A549 (cell line): ENCODE measurements at regions not wholly inside any gene's neighbourhood (a gene's known extent, or its start where the extent isn't known, plus 50 kb on each side); places are given as distances from the start of the nearest gene placed in this dataset.

Source experiments
- BHLHE40 ChIP-seq: IDR thresholded peaks from 2 replicates; pipeline ENCODE4 v1.6.1; 2012; ENCODE audit warnings: low read depth, low read length, inconsistent platforms
- CHD4 ChIP-seq: fragments of 200-600 bp; sonication (generic); IDR thresholded peaks from 2 replicates; pipeline ENCODE4 v1.6.1; 2016; ENCODE audit warnings: antibody characterized with exemption, mild to moderate bottlenecking, borderline replicate concordance
- CTCF ChIP-seq: fragments of >200 bp; sonication (Bioruptor Twin); formaldehyde crosslinking; IDR thresholded peaks from 3 replicates; pipeline ENCODE4 v1.5.1; 2016
- EP300 ChIP-seq, 2 experiments: fragments of >200 bp; sonication (Bioruptor Twin); formaldehyde crosslinking; IDR thresholded peaks; 2 replicates in 1 of 2; 3 replicates in 1 of 2; pipeline ENCODE4 v1.6.1; 2016 to 2017
- JUN ChIP-seq, 2 experiments: fragments of >200 bp; sonication (Bioruptor Twin); formaldehyde crosslinking; IDR thresholded peaks; 2 replicates in 1 of 2; 3 replicates in 1 of 2; pipeline ENCODE4 v1.6.1; 2016 to 2017
- KDM1A ChIP-seq: fragments of 200-600 bp; sonication (generic); IDR thresholded peaks from 2 replicates; pipeline ENCODE4 v1.6.1; 2016; ENCODE audit warnings: low read depth, mild to moderate bottlenecking
- KDM5A ChIP-seq: fragments of 200-600 bp; sonication (generic); IDR thresholded peaks from 2 replicates; pipeline ENCODE4 v1.6.1; 2016; ENCODE audit warnings: antibody characterized with exemption, mild to moderate bottlenecking
- MAX ChIP-seq: IDR thresholded peaks from 2 replicates; pipeline ENCODE4 v1.6.1; 2012
- MYC ChIP-seq: IDR thresholded peaks from 2 replicates; pipeline ENCODE4 v1.6.1; 2012; ENCODE audit warnings: mild to moderate bottlenecking, inconsistent platforms, low read length, improper control_type of control experiment, borderline replicate concordance
- POLR2A ChIP-seq: IDR thresholded peaks from 2 replicates; pipeline ENCODE4 v1.6.1; 2012; ENCODE audit warnings: mild to moderate bottlenecking, low read length
- RNF2 ChIP-seq: fragments of 200-600 bp; sonication (generic); IDR thresholded peaks from 2 replicates; pipeline ENCODE4 v1.6.1; 2016; ENCODE audit warnings: low read depth, mild to moderate bottlenecking, antibody characterized with exemption, moderate library complexity, borderline replicate concordance
- SREBF2 ChIP-seq: fragments of 450-650 bp; IDR thresholded peaks from 2 replicates; pipeline ENCODE4 v1.6.1; 2014; ENCODE audit warnings: mild to moderate bottlenecking, moderate library complexity
- TF ChIP-seq, protein P1 (sequence below): fragments of 200-600 bp; sonication (generic); IDR thresholded peaks from 2 replicates; pipeline ENCODE4 v1.6.1; 2016; ENCODE audit warnings: antibody characterized with exemption, mild to moderate bottlenecking, moderate library complexity

DNA sequence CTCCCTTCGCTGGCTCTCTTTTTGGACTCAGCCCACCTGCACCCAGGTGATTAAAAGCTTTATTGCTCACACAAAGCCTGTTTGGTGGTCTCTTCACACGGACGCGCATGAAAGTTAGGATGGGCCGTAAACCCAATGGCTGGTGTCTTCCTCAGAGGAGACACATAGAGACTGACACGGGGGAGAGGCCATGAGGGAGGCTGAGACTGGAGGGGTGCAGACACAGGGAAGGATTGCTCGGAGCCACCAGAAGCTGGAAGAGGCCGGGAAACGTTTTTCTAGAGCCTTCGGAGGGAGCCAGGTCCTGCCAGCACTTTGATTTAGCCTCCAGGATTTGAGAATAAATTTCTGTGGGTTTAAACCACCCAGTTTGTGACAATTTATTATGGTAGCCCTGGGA is 274.9 kb downstream of the AGTPBP1 start:
- no peak for TF ChIP-seq CTCF
- no peak for TF ChIP-seq KDM1A
- no peak for TF ChIP-seq MAX
- no peak for TF ChIP-seq RNF2
- TF ChIP-seq, protein P1, sequence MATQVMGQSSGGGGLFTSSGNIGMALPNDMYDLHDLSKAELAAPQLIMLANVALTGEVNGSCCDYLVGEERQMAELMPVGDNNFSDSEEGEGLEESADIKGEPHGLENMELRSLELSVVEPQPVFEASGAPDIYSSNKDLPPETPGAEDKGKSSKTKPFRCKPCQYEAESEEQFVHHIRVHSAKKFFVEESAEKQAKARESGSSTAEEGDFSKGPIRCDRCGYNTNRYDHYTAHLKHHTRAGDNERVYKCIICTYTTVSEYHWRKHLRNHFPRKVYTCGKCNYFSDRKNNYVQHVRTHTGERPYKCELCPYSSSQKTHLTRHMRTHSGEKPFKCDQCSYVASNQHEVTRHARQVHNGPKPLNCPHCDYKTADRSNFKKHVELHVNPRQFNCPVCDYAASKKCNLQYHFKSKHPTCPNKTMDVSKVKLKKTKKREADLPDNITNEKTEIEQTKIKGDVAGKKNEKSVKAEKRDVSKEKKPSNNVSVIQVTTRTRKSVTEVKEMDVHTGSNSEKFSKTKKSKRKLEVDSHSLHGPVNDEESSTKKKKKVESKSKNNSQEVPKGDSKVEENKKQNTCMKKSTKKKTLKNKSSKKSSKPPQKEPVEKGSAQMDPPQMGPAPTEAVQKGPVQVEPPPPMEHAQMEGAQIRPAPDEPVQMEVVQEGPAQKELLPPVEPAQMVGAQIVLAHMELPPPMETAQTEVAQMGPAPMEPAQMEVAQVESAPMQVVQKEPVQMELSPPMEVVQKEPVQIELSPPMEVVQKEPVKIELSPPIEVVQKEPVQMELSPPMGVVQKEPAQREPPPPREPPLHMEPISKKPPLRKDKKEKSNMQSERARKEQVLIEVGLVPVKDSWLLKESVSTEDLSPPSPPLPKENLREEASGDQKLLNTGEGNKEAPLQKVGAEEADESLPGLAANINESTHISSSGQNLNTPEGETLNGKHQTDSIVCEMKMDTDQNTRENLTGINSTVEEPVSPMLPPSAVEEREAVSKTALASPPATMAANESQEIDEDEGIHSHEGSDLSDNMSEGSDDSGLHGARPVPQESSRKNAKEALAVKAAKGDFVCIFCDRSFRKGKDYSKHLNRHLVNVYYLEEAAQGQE: no peak
- no peak for TF ChIP-seq JUN (IDR thresholded peaks at IDR 0.05)
- no peak for TF ChIP-seq POLR2A
- TF ChIP-seq EP300 (IDR thresholded peaks at IDR 0.05): no peak
- TF ChIP-seq KDM5A: no peak
- TF ChIP-seq SREBF2: no peak
- TF ChIP-seq CHD4: no peak
- TF ChIP-seq BHLHE40: no peak
- TF ChIP-seq MYC: no peak
